ENCODE measurements at regions not wholly inside any gene's neighbourhood (a gene's known extent, or its start where the extent isn't known, plus 50 kb on each side); places are given as distances from the start of the nearest gene placed in this dataset.

- no peak overlapping the region for H3K4me3 ChIP-seq (ENCODE audit: control insufficient read depth, low read depth, low read length)
- TF ChIP-seq CTCF (conservative IDR thresholded peaks at IDR 0.05; ENCODE audit: control insufficient read depth, insufficient read depth, low read depth, low read length), result no peak
- no peak for DNase-seq (ENCODE audit: low read depth)
Measured at GRCh38 chr3:111260878-111261277, 189.3 kb downstream of the NECTIN3 start.

- TF ChIP-seq CTCF (conservative IDR thresholded peaks at IDR 0.05; ENCODE audit: control insufficient read depth, insufficient read depth, low read depth, low read length), result no peak
- no peak for DNase-seq (ENCODE audit: low read depth)
- no peak overlapping the region for H3K4me3 ChIP-seq (ENCODE audit: control insufficient read depth, low read depth, low read length)
Measured at GRCh38 chr3:111269777-111270176, 198.2 kb downstream of the NECTIN3 start.

- H3K4me3 ChIP-seq (ENCODE audit: control insufficient read depth, low read depth, low read length), result no peak overlapping the region
- TF ChIP-seq CTCF (conservative IDR thresholded peaks at IDR 0.05; ENCODE audit: control insufficient read depth, insufficient read depth, low read depth, low read length), result peak; percentile 31
- peak; percentile 36 for DNase-seq (ENCODE audit: low read depth)
Measured at GRCh38 chr3:111277226-111277625, 205.6 kb downstream of the NECTIN3 start.

- DNase-seq (ENCODE audit: low read depth), result no peak
- no peak for TF ChIP-seq CTCF (conservative IDR thresholded peaks at IDR 0.05; ENCODE audit: control insufficient read depth, insufficient read depth, low read depth, low read length)
- H3K4me3 ChIP-seq (ENCODE audit: control insufficient read depth, low read depth, low read length), result no peak overlapping the region
Measured at GRCh38 chr3:111278959-111279358, 207.3 kb downstream of the NECTIN3 start.

GRCh38 chr3:111282024-111282423 lies 210.4 kb downstream of the NECTIN3 start:
- no peak for TF ChIP-seq CTCF (conservative IDR thresholded peaks at IDR 0.05; ENCODE audit: control insufficient read depth, insufficient read depth, low read depth, low read length)
- no peak for DNase-seq (ENCODE audit: low read depth)
- H3K4me3 ChIP-seq (ENCODE audit: control insufficient read depth, low read depth, low read length), result no peak overlapping the region

- H3K4me3 ChIP-seq (ENCODE audit: control insufficient read depth, low read depth, low read length), result no peak overlapping the region
- DNase-seq (ENCODE audit: low read depth), result no peak
- no peak for TF ChIP-seq CTCF (conservative IDR thresholded peaks at IDR 0.05; ENCODE audit: control insufficient read depth, insufficient read depth, low read depth, low read length)
Measured at GRCh38 chr3:111283165-111283564, 211.5 kb downstream of the NECTIN3 start.

GRCh38 chr3:111284503-111285183 lies 213.0 kb downstream of the NECTIN3 start:
- DNase-seq (ENCODE audit: low read depth), result no peak
- TF ChIP-seq CTCF (conservative IDR thresholded peaks at IDR 0.05; ENCODE audit: control insufficient read depth, insufficient read depth, low read depth, low read length), result no peak
- H3K4me3 ChIP-seq (ENCODE audit: control insufficient read depth, low read depth, low read length), result no peak overlapping the region

Measured in fibroblast of mammary gland (primary cell).